ENCODE measurements at regions not wholly inside any gene's neighbourhood (a gene's known extent, or its start where the extent isn't known, plus 50 kb on each side); places are given as distances from the start of the nearest gene placed in this dataset.
"Not testable (repeated sequence)": the region's sequence is repeated elsewhere in the genome, so short reads cannot be mapped to it uniquely, and the experiment has no call there.

- TF ChIP-seq MAFK (IDR thresholded peaks at IDR 0.05; ENCODE audit: low read depth, low read length); NRF1 (IDR thresholded peaks at IDR 0.05; ENCODE audit: low read depth, low read length); FOSL1 (IDR thresholded peaks at IDR 0.05; ENCODE audit: insufficient read depth, low read depth, low read length); POLR2AphosphoS5 (IDR thresholded peaks at IDR 0.05; ENCODE audit: low read depth, low read length); KDM1A (IDR thresholded peaks at IDR 0.05; ENCODE audit: borderline replicate concordance, low read length); SAP30 (IDR thresholded peaks at IDR 0.05; ENCODE audit: insufficient read depth, insufficient replicate concordance, low read length); ATF3 (IDR thresholded peaks at IDR 0.05; ENCODE audit: insufficient read depth, low read depth, low read length): not testable (repeated sequence)
These were observed 3705.7 kb upstream of the OR11H1 start for GRCh38 chr22:11822326-11822725.
